ENCODE measurements at regions not wholly inside any gene's neighbourhood (a gene's known extent, or its start where the extent isn't known, plus 50 kb on each side); places are given as distances from the start of the nearest gene placed in this dataset.

DNA sequence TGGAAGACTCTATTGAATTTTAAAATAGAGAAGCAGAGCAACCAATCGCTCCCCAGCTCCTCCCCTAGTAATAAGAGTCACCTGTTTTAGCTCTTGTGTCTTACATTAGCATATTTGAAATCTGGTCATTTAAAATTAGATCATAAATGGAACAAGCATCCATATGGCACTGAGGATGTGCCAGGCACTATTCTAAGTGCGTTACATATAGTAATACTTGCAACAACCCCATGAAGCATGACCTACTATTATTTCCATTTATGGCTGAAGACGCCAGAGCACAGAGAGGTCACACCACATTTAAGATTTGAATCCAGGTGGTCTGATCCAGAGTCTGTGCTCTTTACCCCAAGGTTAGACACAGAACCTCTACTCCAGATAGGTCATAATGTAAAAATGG is 82.0 kb upstream of the HIVEP3 start:
- WGBS, 2 donors (ENCODE audit: low coverage in 1 of 2): 77 to 90% methylated on average over 2 to 3 of the region's 3 CpGs
- Histone ChIP-seq H3K36me3 (no peaks in the 10 kb centered on the region), H3K9me3 (no peaks in the 10 kb centered on the region), H3K27ac (no peak overlapping the region), H3K27me3 (no peaks in the 10 kb centered on the region), H3K4me1 (no peaks in the 10 kb centered on the region), H3K4me3 (no peak overlapping the region)
- no peak for ATAC-seq
- TF ChIP-seq POLR2AphosphoS5 (IDR thresholded peaks at IDR 0.05) (no peak), EP300 (IDR thresholded peaks at IDR 0.05) (no peak), POLR2A (IDR thresholded peaks at IDR 0.05) (no peak)
- TF ChIP-seq, protein P1, sequence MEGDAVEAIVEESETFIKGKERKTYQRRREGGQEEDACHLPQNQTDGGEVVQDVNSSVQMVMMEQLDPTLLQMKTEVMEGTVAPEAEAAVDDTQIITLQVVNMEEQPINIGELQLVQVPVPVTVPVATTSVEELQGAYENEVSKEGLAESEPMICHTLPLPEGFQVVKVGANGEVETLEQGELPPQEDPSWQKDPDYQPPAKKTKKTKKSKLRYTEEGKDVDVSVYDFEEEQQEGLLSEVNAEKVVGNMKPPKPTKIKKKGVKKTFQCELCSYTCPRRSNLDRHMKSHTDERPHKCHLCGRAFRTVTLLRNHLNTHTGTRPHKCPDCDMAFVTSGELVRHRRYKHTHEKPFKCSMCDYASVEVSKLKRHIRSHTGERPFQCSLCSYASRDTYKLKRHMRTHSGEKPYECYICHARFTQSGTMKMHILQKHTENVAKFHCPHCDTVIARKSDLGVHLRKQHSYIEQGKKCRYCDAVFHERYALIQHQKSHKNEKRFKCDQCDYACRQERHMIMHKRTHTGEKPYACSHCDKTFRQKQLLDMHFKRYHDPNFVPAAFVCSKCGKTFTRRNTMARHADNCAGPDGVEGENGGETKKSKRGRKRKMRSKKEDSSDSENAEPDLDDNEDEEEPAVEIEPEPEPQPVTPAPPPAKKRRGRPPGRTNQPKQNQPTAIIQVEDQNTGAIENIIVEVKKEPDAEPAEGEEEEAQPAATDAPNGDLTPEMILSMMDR (IDR thresholded peaks at IDR 0.05): no peak

GRCh38 chr1:41999884-42000283 is 81.2 kb upstream of the HIVEP3 start:
- Histone ChIP-seq H3K36me3 (no peaks in the 10 kb centered on the region), H3K4me3 (no peak overlapping the region), H3K27ac (no peak overlapping the region), H3K27me3 (no peaks in the 10 kb centered on the region), H3K4me1 (no peaks in the 10 kb centered on the region), H3K9me3 (no peaks in the 10 kb centered on the region)
- no peak for ATAC-seq
- TF ChIP-seq POLR2A (IDR thresholded peaks at IDR 0.05) (no peak), POLR2AphosphoS5 (IDR thresholded peaks at IDR 0.05) (no peak), EP300 (IDR thresholded peaks at IDR 0.05) (no peak)

DNA sequence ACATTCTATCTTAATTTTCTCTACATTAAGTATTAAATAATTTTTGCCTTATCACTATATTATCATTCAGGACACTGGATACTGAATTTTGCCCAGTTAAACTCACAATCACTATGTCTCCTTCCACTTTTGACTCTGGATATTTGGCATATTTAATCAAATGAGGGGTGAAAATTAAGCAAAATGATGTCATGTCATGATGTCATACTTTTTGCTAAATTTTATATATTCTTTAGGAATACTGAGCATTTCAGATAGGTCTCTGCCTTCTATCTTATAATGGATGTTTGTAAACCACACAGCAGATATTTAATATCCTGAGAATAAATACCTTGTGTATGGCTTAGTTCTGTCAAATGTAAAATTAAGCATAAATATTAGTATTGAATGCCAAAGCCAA is 79.5 kb upstream of the HIVEP3 start:
- Histone ChIP-seq H3K36me3 (no peaks in the 10 kb centered on the region), H3K27me3 (no peaks in the 10 kb centered on the region), H3K9me3 (no peaks in the 10 kb centered on the region), H3K4me3 (no peak overlapping the region), H3K27ac (no peak overlapping the region), H3K4me1 (no peaks in the 10 kb centered on the region)
- TF ChIP-seq, protein P1 (IDR thresholded peaks at IDR 0.05): no peak
- no peak for TF ChIP-seq EP300 (IDR thresholded peaks at IDR 0.05)
- no peak for TF ChIP-seq POLR2AphosphoS5 (IDR thresholded peaks at IDR 0.05)
- TF ChIP-seq POLR2A (IDR thresholded peaks at IDR 0.05): no peak
- no peak for ATAC-seq

DNA sequence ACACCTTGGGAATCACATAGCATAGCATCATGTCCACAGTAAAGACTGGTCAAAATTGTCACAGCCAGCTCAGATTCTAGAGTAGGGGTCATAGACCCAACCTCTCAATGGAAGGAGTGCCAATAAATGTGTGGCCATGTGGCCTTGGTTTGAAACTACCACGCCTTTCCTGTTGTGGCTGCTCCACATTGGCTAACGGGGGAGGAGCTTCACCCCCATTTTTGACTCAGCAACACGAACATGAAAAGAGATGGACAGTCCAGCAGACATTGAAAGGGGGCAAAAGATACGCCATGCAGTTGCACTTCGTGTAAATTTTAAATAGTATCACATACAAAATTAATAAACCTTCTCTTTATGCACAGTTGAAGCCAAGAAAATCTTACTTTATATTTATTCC is 78.4 kb upstream of the HIVEP3 start:
- Histone ChIP-seq H3K9me3 (no peaks in the 10 kb centered on the region), H3K27me3 (no peaks in the 10 kb centered on the region), H3K27ac (no peak overlapping the region), H3K4me3 (no peak overlapping the region), H3K36me3 (no peaks in the 10 kb centered on the region), H3K4me1 (no peaks in the 10 kb centered on the region)
- no peak for TF ChIP-seq POLR2A (IDR thresholded peaks at IDR 0.05)
- ATAC-seq: no peak
- 78 to 86% methylated on average over 3 to 5 of the region's 5 CpGs for WGBS, 2 donors (ENCODE audit: low coverage in 1 of 2)

DNA sequence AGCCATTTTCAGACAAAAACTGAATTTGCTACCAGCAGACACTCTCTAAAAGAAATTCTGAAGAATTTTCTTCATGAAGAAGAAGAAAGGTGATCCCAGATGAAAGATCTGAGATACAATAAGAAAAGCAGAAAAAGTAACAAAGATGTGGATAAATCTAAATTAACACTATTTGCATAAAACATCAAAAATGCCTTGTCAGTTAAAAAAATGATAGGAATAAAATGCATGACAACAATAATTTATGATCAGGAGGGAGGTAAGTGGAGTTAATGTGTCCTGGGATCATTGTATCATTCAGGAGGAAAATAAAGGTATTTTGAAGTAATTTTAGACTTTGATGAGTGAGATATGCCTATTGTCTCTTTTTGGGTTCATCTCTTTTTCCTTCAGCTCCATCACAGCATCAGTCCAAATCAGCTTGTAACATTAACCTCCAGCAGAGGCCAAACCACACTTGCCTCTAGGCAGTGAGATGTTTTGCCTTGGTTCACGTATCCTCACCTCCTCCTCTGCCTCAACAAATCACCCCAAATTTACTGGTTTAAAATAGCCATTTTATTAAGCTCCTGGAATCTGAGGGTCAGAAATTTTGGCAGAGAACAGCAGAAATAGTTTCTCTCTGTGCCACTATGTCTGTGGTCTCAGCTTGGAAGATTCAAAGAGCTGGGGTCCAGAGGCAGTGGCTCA is 76.9 kb upstream of the HIVEP3 start:
- ATAC-seq: no peak
- TF ChIP-seq POLR2A (IDR thresholded peaks at IDR 0.05): no peak
- TF ChIP-seq POLR2AphosphoS5 (IDR thresholded peaks at IDR 0.05): no peak
- no peak for TF ChIP-seq EP300 (IDR thresholded peaks at IDR 0.05)
- TF ChIP-seq, protein P1 (IDR thresholded peaks at IDR 0.05): no peak
- Histone ChIP-seq H3K27ac (no peak overlapping the region), H3K36me3 (no peaks in the 10 kb centered on the region), H3K4me3 (no peak overlapping the region), H3K4me1 (no peaks in the 10 kb centered on the region), H3K9me3 (no peaks in the 10 kb centered on the region), H3K27me3 (no peaks in the 10 kb centered on the region)
- WGBS, 2 donors (ENCODE audit: low coverage in 1 of 2): 86 to 88% methylated on average over 1 of the region's 1 CpG

DNA sequence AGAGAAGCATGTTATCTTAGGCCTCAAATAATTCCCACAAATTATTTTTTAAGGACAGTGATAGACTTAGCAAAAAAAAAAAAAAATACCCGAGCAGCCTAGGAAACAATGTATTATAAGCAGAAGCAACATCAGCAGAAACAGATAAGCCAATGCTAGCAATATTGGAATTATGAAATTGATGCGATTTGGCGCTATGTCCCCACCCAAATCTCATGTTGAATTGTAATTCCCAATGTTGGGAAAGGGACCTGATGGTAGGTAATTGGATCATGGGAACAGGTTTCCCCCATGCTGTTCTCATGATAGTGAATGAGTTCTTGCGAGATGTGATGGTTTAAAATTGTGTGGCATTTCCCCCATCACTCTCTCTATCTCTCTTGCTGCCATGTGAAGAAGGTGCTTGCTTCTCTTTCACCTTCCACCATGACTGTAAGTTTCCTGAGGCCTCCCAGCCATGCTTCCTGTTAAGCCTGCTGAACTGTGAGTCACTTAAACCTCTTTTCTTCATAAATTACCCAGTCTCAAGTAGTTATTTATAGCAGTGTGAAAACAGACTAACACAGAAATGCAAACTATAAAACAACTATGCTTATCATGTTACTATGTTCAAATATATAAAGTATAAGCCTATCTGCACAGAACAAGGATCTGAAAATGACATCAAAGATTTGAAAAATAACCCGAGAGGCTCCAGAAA is 75.6 kb upstream of the HIVEP3 start:
- TF ChIP-seq POLR2A (IDR thresholded peaks at IDR 0.05) (no peak), POLR2AphosphoS5 (IDR thresholded peaks at IDR 0.05) (no peak), EP300 (IDR thresholded peaks at IDR 0.05) (no peak)
- TF ChIP-seq, protein P1 (IDR thresholded peaks at IDR 0.05): no peak
- Histone ChIP-seq H3K27ac (no peak overlapping the region), H3K4me1 (no peaks in the 10 kb centered on the region), H3K27me3 (no peaks in the 10 kb centered on the region), H3K9me3 (no peaks in the 10 kb centered on the region), H3K4me3 (no peak overlapping the region), H3K36me3 (no peaks in the 10 kb centered on the region)
- ATAC-seq: no peak
- 84 to 92% methylated on average over 4 to 5 of the region's 5 CpGs for WGBS, 2 donors (ENCODE audit: low coverage in 1 of 2)
